ENCODE measurements at regions not wholly inside any gene's neighbourhood (a gene's known extent, or its start where the extent isn't known, plus 50 kb on each side); places are given as distances from the start of the nearest gene placed in this dataset.

DNA sequence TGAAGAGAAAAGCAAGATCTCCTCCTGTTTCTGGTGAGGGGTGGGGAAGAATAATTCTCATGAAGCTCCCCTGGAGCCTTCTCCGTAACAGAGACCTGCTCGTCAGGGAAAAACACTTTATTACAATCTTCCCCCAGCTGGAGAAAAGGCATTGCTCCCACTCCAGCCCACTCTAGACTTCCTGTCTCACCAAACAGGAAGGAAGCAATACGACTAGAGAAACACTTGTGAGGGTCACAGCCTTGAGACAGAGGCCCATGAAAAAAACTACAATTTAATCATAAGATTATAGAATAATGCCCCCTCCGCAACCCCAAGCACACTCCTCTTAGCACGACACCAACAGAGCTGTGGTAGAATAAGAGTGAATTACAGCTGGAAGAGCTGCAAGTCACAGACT lies 197.2 kb upstream of the S1PR3 start (continued):
- TF ChIP-seq, protein P1, sequence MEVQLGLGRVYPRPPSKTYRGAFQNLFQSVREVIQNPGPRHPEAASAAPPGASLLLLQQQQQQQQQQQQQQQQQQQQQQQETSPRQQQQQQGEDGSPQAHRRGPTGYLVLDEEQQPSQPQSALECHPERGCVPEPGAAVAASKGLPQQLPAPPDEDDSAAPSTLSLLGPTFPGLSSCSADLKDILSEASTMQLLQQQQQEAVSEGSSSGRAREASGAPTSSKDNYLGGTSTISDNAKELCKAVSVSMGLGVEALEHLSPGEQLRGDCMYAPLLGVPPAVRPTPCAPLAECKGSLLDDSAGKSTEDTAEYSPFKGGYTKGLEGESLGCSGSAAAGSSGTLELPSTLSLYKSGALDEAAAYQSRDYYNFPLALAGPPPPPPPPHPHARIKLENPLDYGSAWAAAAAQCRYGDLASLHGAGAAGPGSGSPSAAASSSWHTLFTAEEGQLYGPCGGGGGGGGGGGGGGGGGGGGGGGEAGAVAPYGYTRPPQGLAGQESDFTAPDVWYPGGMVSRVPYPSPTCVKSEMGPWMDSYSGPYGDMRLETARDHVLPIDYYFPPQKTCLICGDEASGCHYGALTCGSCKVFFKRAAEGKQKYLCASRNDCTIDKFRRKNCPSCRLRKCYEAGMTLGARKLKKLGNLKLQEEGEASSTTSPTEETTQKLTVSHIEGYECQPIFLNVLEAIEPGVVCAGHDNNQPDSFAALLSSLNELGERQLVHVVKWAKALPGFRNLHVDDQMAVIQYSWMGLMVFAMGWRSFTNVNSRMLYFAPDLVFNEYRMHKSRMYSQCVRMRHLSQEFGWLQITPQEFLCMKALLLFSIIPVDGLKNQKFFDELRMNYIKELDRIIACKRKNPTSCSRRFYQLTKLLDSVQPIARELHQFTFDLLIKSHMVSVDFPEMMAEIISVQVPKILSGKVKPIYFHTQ (CRISPR knock-in tag; IDR thresholded peaks at IDR 0.05) = no peak
- TF ChIP-seq, protein P2, sequence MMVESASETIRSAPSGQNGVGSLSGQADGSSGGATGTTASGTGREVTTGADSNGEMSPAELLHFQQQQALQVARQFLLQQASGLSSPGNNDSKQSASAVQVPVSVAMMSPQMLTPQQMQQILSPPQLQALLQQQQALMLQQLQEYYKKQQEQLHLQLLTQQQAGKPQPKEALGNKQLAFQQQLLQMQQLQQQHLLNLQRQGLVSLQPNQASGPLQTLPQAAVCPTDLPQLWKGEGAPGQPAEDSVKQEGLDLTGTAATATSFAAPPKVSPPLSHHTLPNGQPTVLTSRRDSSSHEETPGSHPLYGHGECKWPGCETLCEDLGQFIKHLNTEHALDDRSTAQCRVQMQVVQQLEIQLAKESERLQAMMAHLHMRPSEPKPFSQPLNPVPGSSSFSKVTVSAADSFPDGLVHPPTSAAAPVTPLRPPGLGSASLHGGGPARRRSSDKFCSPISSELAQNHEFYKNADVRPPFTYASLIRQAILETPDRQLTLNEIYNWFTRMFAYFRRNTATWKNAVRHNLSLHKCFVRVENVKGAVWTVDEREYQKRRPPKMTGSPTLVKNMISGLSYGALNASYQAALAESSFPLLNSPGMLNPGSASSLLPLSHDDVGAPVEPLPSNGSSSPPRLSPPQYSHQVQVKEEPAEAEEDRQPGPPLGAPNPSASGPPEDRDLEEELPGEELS (CRISPR knock-in tag; IDR thresholded peaks at IDR 0.05) = no peak
- TF ChIP-seq ZNF138 (CRISPR knock-in tag; conservative IDR thresholded peaks at IDR 0.05) = no peak
- no peak for TF ChIP-seq ZNF219 (CRISPR knock-in tag; IDR thresholded peaks at IDR 0.05; ENCODE audit: borderline replicate concordance)
- no peak for TF ChIP-seq ZNF232 (CRISPR knock-in tag; IDR thresholded peaks at IDR 0.05)
- no peak for TF ChIP-seq ETV6 (CRISPR knock-in tag; IDR thresholded peaks at IDR 0.05)

DNA sequence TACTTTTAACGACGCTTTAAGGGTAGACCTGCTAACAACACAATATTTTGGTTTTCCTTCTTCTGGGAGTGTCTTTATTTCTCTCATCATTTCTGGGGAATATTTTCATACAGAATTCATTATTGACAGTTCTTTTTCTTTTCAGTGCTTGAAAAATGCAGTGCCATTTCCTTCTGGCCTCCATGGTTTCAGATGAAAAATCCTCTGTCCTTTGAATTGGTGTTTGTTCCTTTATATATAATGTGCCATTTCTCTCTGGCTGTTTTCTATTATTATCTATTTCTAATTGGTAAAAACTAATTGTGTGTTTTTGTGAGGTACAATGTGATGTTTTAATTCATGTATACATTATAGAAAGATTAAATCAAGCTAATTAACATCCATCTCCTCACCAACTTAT lies 194.3 kb upstream of the S1PR3 start:
- H3K4me1 Mint-ChIP-seq = peaks cover 5% of the 10 kb centered on the region; the same call in 1 of the 2 replicates
- ATAC-seq (no peak), DNase-seq (ENCODE audit: low spot score) (no peak)
- H3K9me3 Mint-ChIP-seq = peaks cover 16% of the 10 kb centered on the region
- H3K4me3 Mint-ChIP-seq = no peak overlapping the region
- ChIA-PET CTCF (no interaction called here), POLR2A (no interaction called here)
- H3K36me3 Mint-ChIP-seq = no peaks in the 10 kb centered on the region
- no peaks in the 10 kb centered on the region for H3K27me3 Mint-ChIP-seq (ENCODE audit: low read depth)
- TF ChIP-seq NR2C2 (CRISPR knock-in tag; IDR thresholded peaks at IDR 0.05) (no peak), ZNF317 (CRISPR knock-in tag; IDR thresholded peaks at IDR 0.05; ENCODE audit: borderline replicate concordance, low read depth) (peak; percentile 54; the same call in 1 of the 2 replicates), ESRRA (CRISPR knock-in tag; IDR thresholded peaks at IDR 0.05; ENCODE audit: borderline replicate concordance) (no peak), SMAD3 (CRISPR knock-in tag; IDR thresholded peaks at IDR 0.05; ENCODE audit: borderline replicate concordance) (no peak)
- H3K27ac Mint-ChIP-seq = no peak overlapping the region

DNA sequence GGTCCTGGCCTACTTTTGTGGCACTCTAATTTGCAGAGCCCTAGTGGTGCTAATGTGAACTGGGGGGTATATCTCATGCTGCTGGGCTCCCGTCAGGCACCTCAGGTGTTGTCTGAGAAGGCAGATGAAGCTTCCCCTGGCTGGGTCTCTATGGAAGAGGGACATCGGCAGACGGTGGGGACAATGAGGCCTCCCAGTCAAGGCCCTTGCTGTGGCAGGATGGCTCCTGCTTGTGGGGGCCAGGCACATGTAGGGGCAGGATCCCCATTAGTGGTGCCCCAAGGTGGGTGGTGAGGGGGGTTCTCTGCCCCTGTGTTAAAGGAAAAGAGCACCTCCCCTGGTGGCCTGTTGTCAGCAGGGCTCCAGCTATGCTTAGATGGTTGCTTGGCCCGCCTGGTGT lies 192.8 kb upstream of the S1PR3 start:
- CTCF ChIA-PET = no interaction called here
- no peaks in the 10 kb centered on the region for H3K27me3 Mint-ChIP-seq (ENCODE audit: low read depth)
- DNase-seq (ENCODE audit: low spot score) = no peak
- TF ChIP-seq IRF2 (CRISPR knock-in tag; IDR thresholded peaks at IDR 0.05; ENCODE audit: borderline replicate concordance, low read depth) (no peak), OVOL2 (CRISPR knock-in tag; IDR thresholded peaks at IDR 0.05; ENCODE audit: borderline replicate concordance) (no peak), TEAD4 (CRISPR knock-in tag; IDR thresholded peaks at IDR 0.05) (no peak), TCF7 (CRISPR knock-in tag; IDR thresholded peaks at IDR 0.05; ENCODE audit: low read depth) (no peak), GRHL2 (CRISPR knock-in tag; IDR thresholded peaks at IDR 0.05; ENCODE audit: insufficient replicate concordance, severe bottlenecking) (no peak), ZNF416 (CRISPR knock-in tag; IDR thresholded peaks at IDR 0.05) (no peak)
- TF ChIP-seq, protein P3, sequence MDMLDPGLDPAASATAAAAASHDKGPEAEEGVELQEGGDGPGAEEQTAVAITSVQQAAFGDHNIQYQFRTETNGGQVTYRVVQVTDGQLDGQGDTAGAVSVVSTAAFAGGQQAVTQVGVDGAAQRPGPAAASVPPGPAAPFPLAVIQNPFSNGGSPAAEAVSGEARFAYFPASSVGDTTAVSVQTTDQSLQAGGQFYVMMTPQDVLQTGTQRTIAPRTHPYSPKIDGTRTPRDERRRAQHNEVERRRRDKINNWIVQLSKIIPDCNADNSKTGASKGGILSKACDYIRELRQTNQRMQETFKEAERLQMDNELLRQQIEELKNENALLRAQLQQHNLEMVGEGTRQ (CRISPR knock-in tag; IDR thresholded peaks at IDR 0.05) = no peak
- TF ChIP-seq, protein P4, sequence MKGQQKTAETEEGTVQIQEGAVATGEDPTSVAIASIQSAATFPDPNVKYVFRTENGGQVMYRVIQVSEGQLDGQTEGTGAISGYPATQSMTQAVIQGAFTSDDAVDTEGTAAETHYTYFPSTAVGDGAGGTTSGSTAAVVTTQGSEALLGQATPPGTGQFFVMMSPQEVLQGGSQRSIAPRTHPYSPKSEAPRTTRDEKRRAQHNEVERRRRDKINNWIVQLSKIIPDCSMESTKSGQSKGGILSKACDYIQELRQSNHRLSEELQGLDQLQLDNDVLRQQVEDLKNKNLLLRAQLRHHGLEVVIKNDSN (CRISPR knock-in tag; IDR thresholded peaks at IDR 0.05) = no peak
- TF ChIP-seq, protein P5, sequence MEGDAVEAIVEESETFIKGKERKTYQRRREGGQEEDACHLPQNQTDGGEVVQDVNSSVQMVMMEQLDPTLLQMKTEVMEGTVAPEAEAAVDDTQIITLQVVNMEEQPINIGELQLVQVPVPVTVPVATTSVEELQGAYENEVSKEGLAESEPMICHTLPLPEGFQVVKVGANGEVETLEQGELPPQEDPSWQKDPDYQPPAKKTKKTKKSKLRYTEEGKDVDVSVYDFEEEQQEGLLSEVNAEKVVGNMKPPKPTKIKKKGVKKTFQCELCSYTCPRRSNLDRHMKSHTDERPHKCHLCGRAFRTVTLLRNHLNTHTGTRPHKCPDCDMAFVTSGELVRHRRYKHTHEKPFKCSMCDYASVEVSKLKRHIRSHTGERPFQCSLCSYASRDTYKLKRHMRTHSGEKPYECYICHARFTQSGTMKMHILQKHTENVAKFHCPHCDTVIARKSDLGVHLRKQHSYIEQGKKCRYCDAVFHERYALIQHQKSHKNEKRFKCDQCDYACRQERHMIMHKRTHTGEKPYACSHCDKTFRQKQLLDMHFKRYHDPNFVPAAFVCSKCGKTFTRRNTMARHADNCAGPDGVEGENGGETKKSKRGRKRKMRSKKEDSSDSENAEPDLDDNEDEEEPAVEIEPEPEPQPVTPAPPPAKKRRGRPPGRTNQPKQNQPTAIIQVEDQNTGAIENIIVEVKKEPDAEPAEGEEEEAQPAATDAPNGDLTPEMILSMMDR (IDR thresholded peaks at IDR 0.05) = no peak
- TF ChIP-seq, protein P6, sequence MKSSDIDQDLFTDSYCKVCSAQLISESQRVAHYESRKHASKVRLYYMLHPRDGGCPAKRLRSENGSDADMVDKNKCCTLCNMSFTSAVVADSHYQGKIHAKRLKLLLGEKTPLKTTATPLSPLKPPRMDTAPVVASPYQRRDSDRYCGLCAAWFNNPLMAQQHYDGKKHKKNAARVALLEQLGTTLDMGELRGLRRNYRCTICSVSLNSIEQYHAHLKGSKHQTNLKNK (CRISPR knock-in tag; IDR thresholded peaks at IDR 0.05) = no peak
- TF ChIP-seq, protein P7, sequence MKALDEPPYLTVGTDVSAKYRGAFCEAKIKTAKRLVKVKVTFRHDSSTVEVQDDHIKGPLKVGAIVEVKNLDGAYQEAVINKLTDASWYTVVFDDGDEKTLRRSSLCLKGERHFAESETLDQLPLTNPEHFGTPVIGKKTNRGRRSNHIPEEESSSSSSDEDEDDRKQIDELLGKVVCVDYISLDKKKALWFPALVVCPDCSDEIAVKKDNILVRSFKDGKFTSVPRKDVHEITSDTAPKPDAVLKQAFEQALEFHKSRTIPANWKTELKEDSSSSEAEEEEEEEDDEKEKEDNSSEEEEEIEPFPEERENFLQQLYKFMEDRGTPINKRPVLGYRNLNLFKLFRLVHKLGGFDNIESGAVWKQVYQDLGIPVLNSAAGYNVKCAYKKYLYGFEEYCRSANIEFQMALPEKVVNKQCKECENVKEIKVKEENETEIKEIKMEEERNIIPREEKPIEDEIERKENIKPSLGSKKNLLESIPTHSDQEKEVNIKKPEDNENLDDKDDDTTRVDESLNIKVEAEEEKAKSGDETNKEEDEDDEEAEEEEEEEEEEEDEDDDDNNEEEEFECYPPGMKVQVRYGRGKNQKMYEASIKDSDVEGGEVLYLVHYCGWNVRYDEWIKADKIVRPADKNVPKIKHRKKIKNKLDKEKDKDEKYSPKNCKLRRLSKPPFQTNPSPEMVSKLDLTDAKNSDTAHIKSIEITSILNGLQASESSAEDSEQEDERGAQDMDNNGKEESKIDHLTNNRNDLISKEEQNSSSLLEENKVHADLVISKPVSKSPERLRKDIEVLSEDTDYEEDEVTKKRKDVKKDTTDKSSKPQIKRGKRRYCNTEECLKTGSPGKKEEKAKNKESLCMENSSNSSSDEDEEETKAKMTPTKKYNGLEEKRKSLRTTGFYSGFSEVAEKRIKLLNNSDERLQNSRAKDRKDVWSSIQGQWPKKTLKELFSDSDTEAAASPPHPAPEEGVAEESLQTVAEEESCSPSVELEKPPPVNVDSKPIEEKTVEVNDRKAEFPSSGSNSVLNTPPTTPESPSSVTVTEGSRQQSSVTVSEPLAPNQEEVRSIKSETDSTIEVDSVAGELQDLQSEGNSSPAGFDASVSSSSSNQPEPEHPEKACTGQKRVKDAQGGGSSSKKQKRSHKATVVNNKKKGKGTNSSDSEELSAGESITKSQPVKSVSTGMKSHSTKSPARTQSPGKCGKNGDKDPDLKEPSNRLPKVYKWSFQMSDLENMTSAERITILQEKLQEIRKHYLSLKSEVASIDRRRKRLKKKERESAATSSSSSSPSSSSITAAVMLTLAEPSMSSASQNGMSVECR (CRISPR knock-in tag; IDR thresholded peaks at IDR 0.05; ENCODE audit: borderline replicate concordance) = no peak

More for the DNA sequence above, 192.8 kb upstream of the S1PR3 start:
- H3K36me3 Mint-ChIP-seq = no peaks in the 10 kb centered on the region
- no peak overlapping the region for H3K27ac Mint-ChIP-seq
- ATAC-seq = no peak
- POLR2A ChIA-PET = no interaction called here
- H3K4me3 Mint-ChIP-seq = no peak overlapping the region
- H3K4me1 Mint-ChIP-seq = peaks cover 11% of the 10 kb centered on the region
- H3K9me3 Mint-ChIP-seq = peaks cover 16% of the 10 kb centered on the region

Measured in WTC11 (cell line).